Prostate gland (tissue), 2 donors: ENCODE measurements at regions not wholly inside any gene's neighbourhood (a gene's known extent, or its start where the extent isn't known, plus 50 kb on each side); places are given as distances from the start of the nearest gene placed in this dataset.

Source experiments
- DNase-seq: peaks from one replicate; pipeline ENCODE4 v3.0.0-alpha.2; 2019; ENCODE audit warnings: low spot score
- H3K27ac ChIP-seq, 2 donors: fragments of 200-600 bp; sonication (generic); 2 replicates each; pipeline ENCODE4 v1.5.1; 2017 to 2019
- H3K27me3 ChIP-seq: fragments of 200-600 bp; sonication (generic); replicated peaks from 2 replicates; pipeline ENCODE4 v1.5.1; 2019; ENCODE audit not compliant: insufficient read depth
- H3K36me3 ChIP-seq, 2 donors: fragments of 200-600 bp; sonication (generic); 1 replicate in 1 of 2; 2 replicates in 1 of 2; pipeline versions ENCODE4 v1.5.1 to v1.8.1; 2017 to 2019
- H3K4me1 ChIP-seq: fragments of 200-600 bp; sonication (generic); replicated peaks from 2 replicates; pipeline ENCODE4 v1.5.1; 2019
- H3K4me3 ChIP-seq, 2 donors: fragments of 200-600 bp; sonication (generic); 2 replicates each; pipeline ENCODE4 v1.5.1; 2017 to 2019
- H3K9me3 ChIP-seq: fragments of 200-600 bp; sonication (generic); 2 replicates; pipeline ENCODE4 v1.5.1; 2017
- POLR2A ChIP-seq: fragments of 450-650 bp; IDR thresholded peaks from one replicate; pipeline ENCODE4 v1.6.1; 2016; ENCODE audit warnings: antibody characterized with exemption, mild to moderate bottlenecking
- POLR2AphosphoS5 ChIP-seq: sonication (generic); formaldehyde crosslinking; IDR thresholded peaks from one replicate; pipeline ENCODE4 v1.6.1; 2017; ENCODE audit warnings: antibody characterized with exemption
- WGBS: methylation state at CpG from one replicate; pipeline ENCODE4 v1.1.5; 2018; 5-methylcytosine and 5-hydroxymethylcytosine counted together
- intact Hi-C: fragments of 100-400 bp; cut with DNase I; formaldehyde crosslinking; loops from one replicate; pipeline ENCODE4 v1.14.2; 2022
- TF ChIP-seq, protein P1 (sequence below), 4 experiments: fragments of 200-600 bp in 2 of 4; fragments of 450-650 bp in 2 of 4; sonication (generic) in 2 of 4; IDR thresholded peaks; 1 replicate in 3 of 4; 2 replicates in 1 of 4; pipeline ENCODE4 v1.5.1; 2016 to 2019; ENCODE audit warnings: antibody characterized with exemption in 4 of 4, mild to moderate bottlenecking in 2 of 4, moderate library complexity in 2 of 4

DNA sequence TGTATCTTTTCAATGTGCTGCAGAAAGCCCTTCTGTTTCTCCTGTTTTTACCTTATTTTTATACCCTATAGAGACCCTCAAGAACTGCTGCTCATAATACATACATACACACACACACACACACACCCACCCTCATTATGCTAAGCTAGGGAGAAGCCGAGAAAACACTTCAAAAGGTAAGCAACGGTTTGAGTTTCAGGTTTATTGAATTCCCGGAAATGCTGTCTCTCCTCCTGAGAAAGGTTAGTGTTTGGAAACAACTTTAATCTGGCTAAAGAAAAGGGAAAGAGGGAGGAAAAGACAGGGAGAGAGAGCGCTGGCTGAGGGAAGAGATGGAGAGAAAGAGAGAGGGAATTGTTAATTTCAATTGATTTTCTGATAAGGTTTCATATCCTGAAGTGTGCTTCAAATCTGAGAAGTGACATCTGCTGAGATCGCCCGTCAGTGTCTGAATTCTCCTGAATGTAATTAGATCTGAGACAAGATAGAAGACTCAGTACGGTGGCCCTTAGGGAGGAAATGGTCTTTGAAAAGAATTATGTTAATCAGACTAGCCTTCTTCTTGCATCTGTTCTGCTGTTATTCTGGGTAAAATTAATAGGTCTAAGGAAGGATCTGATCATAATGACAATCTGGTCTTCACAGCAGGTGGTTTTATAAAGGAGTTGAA lies 169.1 kb downstream of the NXPE2 start:
- intact Hi-C loops, result no loop called here
- no peak for DNase-seq
- Histone ChIP-seq H3K27ac (no peak overlapping the region), H3K36me3 (no peaks in the 10 kb centered on the region), H3K4me1 (no peaks in the 10 kb centered on the region), H3K27me3 (no peaks in the 10 kb centered on the region), H3K4me3 (no peak overlapping the region), H3K9me3 (no peaks in the 10 kb centered on the region)
- WGBS, result 29% methylated on average over 7 of the region's 7 CpGs
- TF ChIP-seq POLR2A, result no peak
- TF ChIP-seq, protein P1, sequence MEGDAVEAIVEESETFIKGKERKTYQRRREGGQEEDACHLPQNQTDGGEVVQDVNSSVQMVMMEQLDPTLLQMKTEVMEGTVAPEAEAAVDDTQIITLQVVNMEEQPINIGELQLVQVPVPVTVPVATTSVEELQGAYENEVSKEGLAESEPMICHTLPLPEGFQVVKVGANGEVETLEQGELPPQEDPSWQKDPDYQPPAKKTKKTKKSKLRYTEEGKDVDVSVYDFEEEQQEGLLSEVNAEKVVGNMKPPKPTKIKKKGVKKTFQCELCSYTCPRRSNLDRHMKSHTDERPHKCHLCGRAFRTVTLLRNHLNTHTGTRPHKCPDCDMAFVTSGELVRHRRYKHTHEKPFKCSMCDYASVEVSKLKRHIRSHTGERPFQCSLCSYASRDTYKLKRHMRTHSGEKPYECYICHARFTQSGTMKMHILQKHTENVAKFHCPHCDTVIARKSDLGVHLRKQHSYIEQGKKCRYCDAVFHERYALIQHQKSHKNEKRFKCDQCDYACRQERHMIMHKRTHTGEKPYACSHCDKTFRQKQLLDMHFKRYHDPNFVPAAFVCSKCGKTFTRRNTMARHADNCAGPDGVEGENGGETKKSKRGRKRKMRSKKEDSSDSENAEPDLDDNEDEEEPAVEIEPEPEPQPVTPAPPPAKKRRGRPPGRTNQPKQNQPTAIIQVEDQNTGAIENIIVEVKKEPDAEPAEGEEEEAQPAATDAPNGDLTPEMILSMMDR (IDR thresholded peaks at IDR 0.05), result no peak
- TF ChIP-seq POLR2AphosphoS5, result no peak

DNA sequence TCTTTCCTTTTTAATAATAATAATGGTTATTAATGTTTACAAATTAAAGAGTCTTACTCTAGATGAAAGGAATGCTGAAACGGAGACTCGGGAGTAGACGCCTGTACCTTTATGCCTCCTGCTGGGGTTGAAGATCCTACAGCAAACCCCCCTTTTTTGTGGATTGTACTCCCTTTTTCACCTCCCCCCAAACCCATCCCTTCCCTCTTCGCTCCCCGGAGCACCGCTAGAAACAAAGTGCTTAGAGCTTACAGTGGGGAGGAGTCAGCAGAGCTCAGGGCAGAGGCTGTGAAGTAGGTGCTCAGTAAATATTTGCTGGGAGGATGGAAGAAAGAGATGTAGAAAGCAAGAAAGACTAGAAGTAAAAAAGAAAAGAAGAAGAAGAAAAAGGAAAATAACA lies 169.7 kb downstream of the NXPE2 start:
- Histone ChIP-seq H3K27me3 (no peaks in the 10 kb centered on the region), H3K9me3 (no peaks in the 10 kb centered on the region), H3K4me1 (no peaks in the 10 kb centered on the region), H3K4me3 (no peak overlapping the region), H3K36me3 (no peaks in the 10 kb centered on the region), H3K27ac (no peak overlapping the region)
- no peak for DNase-seq
- no peak for TF ChIP-seq POLR2A
- no peak for TF ChIP-seq POLR2AphosphoS5
- intact Hi-C loops, result no loop called here
- 43% methylated on average over 6 of the region's 6 CpGs for WGBS

DNA sequence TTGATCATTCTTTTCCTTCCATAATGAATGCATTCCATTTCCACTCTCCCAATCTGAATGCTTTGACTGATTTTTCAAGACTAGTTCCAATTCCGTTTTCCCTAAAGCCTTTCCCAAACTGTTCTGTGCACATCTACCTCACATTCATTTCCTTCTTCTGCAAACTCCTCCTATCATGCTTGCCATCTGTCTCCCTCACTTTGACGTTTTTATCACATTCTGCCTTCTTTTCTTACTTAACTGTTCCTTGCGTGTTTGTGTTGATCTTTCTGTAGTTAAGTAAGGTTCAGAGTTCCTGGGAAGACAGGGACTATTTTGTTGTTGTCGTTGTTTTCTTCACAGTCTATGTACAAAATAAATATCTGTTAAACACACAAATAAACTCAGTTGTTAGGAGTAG lies 179.0 kb downstream of the NXPE2 start:
- Histone ChIP-seq H3K27me3 (peaks cover 2% of the 10 kb centered on the region), H3K9me3 (no peaks in the 10 kb centered on the region), H3K4me3 (no peak overlapping the region), H3K36me3 (no peaks in the 10 kb centered on the region), H3K27ac (no peak overlapping the region), H3K4me1 (no peaks in the 10 kb centered on the region)
- WGBS, result 18% methylated on average over 4 of the region's 4 CpGs
- DNase-seq, result no peak
- TF ChIP-seq POLR2AphosphoS5, result no peak
- TF ChIP-seq, protein P1 (IDR thresholded peaks at IDR 0.05), result no peak
- intact Hi-C loops, result no loop called here

DNA sequence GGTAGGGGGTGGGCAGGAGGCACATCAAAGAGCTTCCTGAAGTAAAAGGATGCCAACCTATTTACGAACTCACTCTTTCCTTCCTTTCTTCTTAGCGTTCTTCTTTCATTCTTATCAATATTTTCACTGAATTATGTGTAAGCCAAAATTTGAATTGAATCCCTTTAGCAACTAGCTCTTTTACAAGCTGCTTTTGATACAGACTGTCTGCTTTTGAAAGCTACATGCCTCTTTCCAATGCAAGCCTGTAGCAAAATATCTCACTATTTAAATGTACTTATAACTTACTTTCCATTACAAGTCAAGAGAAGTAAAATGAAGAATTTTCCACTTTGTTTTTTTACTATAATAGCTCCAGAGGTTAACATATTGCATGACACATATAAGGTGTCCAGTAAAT lies 186.6 kb downstream of the NXPE2 start:
- intact Hi-C loops, result no loop called here
- Histone ChIP-seq H3K27me3 (no peaks in the 10 kb centered on the region), H3K4me3 (no peak overlapping the region), H3K27ac (no peak overlapping the region), H3K4me1 (no peaks in the 10 kb centered on the region), H3K9me3 (no peaks in the 10 kb centered on the region), H3K36me3 (no peaks in the 10 kb centered on the region)
- TF ChIP-seq POLR2AphosphoS5 (no peak), POLR2A (no peak)
- TF ChIP-seq, protein P1 (IDR thresholded peaks at IDR 0.05), result no peak
- 19% methylated on average over 2 of the region's 2 CpGs for WGBS
- no peak for DNase-seq

DNA sequence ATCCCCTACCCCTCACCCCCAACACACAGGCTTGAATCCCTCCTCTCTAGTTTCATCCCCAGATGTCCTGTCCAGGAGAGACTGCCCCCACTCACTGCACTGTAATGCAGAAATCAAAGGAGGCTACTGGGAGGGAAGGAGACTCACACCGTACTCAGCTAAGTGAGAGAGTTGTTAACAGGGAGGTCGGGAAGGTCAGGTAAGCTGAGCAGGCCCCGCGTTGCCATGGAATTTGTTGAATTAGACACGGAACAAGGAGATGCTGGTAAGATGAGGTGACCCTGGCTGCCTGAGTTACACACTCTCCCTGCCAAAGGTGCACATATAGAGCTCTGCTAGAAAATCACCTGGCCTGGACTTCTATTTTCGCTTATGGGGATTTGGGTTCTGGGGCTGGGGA lies 197.9 kb downstream of the NXPE2 start:
- H3K27me3 ChIP-seq, result no peaks in the 10 kb centered on the region
- H3K9me3 ChIP-seq, result no peaks in the 10 kb centered on the region
- DNase-seq, result no peak
- H3K27ac ChIP-seq, result no peak overlapping the region
- intact Hi-C loops, result no loop called here
- no peak overlapping the region for H3K4me3 ChIP-seq
- TF ChIP-seq, protein P1 (IDR thresholded peaks at IDR 0.05), result no peak
- TF ChIP-seq POLR2A (no peak), POLR2AphosphoS5 (no peak)
- 67% methylated on average over 6 of the region's 6 CpGs for WGBS
- peaks cover 3% of the 10 kb centered on the region for H3K4me1 ChIP-seq
- no peaks in the 10 kb centered on the region for H3K36me3 ChIP-seq
